IMR-90 (cell line): ENCODE measurements at regions not wholly inside any gene's neighbourhood (a gene's known extent, or its start where the extent isn't known, plus 50 kb on each side); places are given as distances from the start of the nearest gene placed in this dataset.

Source experiments
- ATAC-seq: fragments of 200-7000 bp; cut with Tn5 transposase; 2 replicates; pipeline ENCODE4 v1.9.1; 2020; ENCODE audit warnings: low read depth, mild to moderate bottlenecking, moderate library complexity
- BruUV-seq: library from RNA; stranded (reverse); fragments of 400-500 nt; replicated peaks from 2 replicates; lab custom pipeline; 2021; lab: Mats Ljungman, UMichigan
- CTCF ChIA-PET: fragments of 300-600 bp; formaldehyde crosslinking; extraction: SDS; loops from one replicate; lab custom pipeline; 2021; ENCODE audit warnings: antibody characterized with exemption; lab: Yijun Ruan, JAX
- POLR2A ChIA-PET: fragments of 300-600 bp; sonication (Branson Sonifier 250); formaldehyde crosslinking; loops from one replicate; lab custom pipeline; 2022; ENCODE audit warnings: antibody characterized with exemption; ENCODE audit not compliant: unreplicated experiment; lab: Charles Lee
- DNase-seq: peaks from one replicate; pipeline ENCODE4 v3.0.0; 2013
- H2AFZ ChIP-seq: replicated peaks from 2 replicates; pipeline ENCODE3; 2013; ENCODE audit warnings: low read length, mild to moderate bottlenecking; ENCODE audit not compliant: poor library complexity
- H2AK5ac ChIP-seq: 2 replicates; pipeline ENCODE4 v1.6.1; 2013; ENCODE audit warnings: low read depth, low read length, inconsistent platforms
- H2AK9ac ChIP-seq: replicated peaks from 2 replicates; pipeline ENCODE3; 2013; ENCODE audit warnings: mild to moderate bottlenecking, low read depth, low read length, moderate library complexity; ENCODE audit not compliant: poor library complexity
- H2BK120ac ChIP-seq: 2 replicates; pipeline ENCODE4 v1.6.1; 2013; ENCODE audit warnings: low read depth, low read length, inconsistent platforms
- H2BK15ac ChIP-seq: 3 replicates; pipeline ENCODE4 v1.6.1; 2013; ENCODE audit warnings: low read depth, low read length, inconsistent platforms
- H2BK20ac ChIP-seq: 2 replicates; pipeline ENCODE4 v1.6.1; 2013; ENCODE audit warnings: low read depth, mild to moderate bottlenecking, inconsistent platforms, low read length, moderate library complexity
- H2BK5ac ChIP-seq: 2 replicates; pipeline ENCODE4 v1.6.1; 2013; ENCODE audit warnings: mild to moderate bottlenecking, low read depth, low read length, inconsistent platforms; ENCODE audit not compliant: poor library complexity, severe bottlenecking
- H3K14ac ChIP-seq: replicated peaks from 2 replicates; pipeline ENCODE4 v1.6.1; 2013; ENCODE audit warnings: low read depth, low read length, inconsistent platforms
- H3K18ac ChIP-seq: 2 replicates; pipeline ENCODE4 v1.6.1; 2013; ENCODE audit warnings: low read depth, low read length, control low read depth
- H3K23ac ChIP-seq: 2 replicates; pipeline ENCODE4 v1.6.1; 2013; ENCODE audit warnings: low read depth, low read length, inconsistent platforms
- H3K27ac ChIP-seq: 2 replicates; pipeline ENCODE4 v1.5.1; 2013; ENCODE audit warnings: mild to moderate bottlenecking, control low read depth, low read length; ENCODE audit not compliant: insufficient read depth
- H3K27me3 ChIP-seq: 2 replicates; pipeline ENCODE4 v1.6.1; 2013; ENCODE audit warnings: low read length; ENCODE audit not compliant: control insufficient read depth, insufficient read depth
- H3K36me3 ChIP-seq: 2 replicates; pipeline ENCODE4 v1.6.1; 2013; ENCODE audit warnings: low read length, mixed read lengths; ENCODE audit not compliant: control insufficient read depth, insufficient read depth
- H3K4ac ChIP-seq: 2 replicates; pipeline ENCODE4 v1.6.1; 2013; ENCODE audit warnings: low read depth, low read length, inconsistent platforms
- H3K4me1 ChIP-seq: 2 replicates; pipeline ENCODE4 v1.6.1; 2013; ENCODE audit warnings: low read length, mixed read lengths; ENCODE audit not compliant: control insufficient read depth, insufficient read depth
- H3K4me2 ChIP-seq: 2 replicates; pipeline ENCODE4 v1.6.1; 2013; ENCODE audit warnings: low read depth, mild to moderate bottlenecking, control low read depth, low read length, moderate library complexity
- H3K4me3 ChIP-seq: 2 replicates; pipeline ENCODE4 v1.5.1; 2013; ENCODE audit warnings: low read depth, mild to moderate bottlenecking, control low read depth, low read length, moderate library complexity; ENCODE audit not compliant: insufficient read depth
- H3K56ac ChIP-seq: 2 replicates; pipeline ENCODE4 v1.6.1; 2013; ENCODE audit warnings: low read length, inconsistent platforms; ENCODE audit not compliant: insufficient read depth; ENCODE audit errors: extremely low read depth
- H3K79me1 ChIP-seq, 2 experiments: 2 replicates each; pipeline ENCODE4 v1.6.1; 2013; ENCODE audit warnings: low read length in 2 of 2, inconsistent platforms in 1 of 2, low read depth in 1 of 2
- H3K9ac ChIP-seq: 2 replicates; pipeline ENCODE4 v1.6.1; 2013; ENCODE audit warnings: low read depth, low read length, control low read depth
- H3K9me1 ChIP-seq: 2 replicates; pipeline ENCODE4 v1.6.1; 2013; ENCODE audit warnings: low read length, inconsistent platforms; ENCODE audit not compliant: insufficient read depth
- H3K9me3 ChIP-seq: 2 replicates; pipeline ENCODE4 v1.6.1; 2013; ENCODE audit warnings: low read length; ENCODE audit not compliant: control insufficient read depth, insufficient read depth
- H4K20me1 ChIP-seq: 2 replicates; pipeline ENCODE4 v1.6.1; 2013; ENCODE audit warnings: low read length, inconsistent platforms; ENCODE audit not compliant: insufficient read depth
- H4K5ac ChIP-seq: 2 replicates; pipeline ENCODE4 v1.6.1; 2013; ENCODE audit warnings: mild to moderate bottlenecking, low read depth, low read length, control low read depth
- H4K8ac ChIP-seq, 2 experiments: 2 replicates each; pipeline ENCODE4 v1.6.1; 2013; ENCODE audit warnings: low read depth in 2 of 2, low read length in 2 of 2, control low read depth in 1 of 2, inconsistent platforms in 1 of 2
- H4K91ac ChIP-seq: 2 replicates; pipeline ENCODE4 v1.6.1; 2013; ENCODE audit warnings: low read depth, low read length, inconsistent platforms; ENCODE audit not compliant: insufficient read depth
- BHLHE40 ChIP-seq: fragments of 150-350 bp; IDR thresholded peaks from 2 replicates; pipeline ENCODE4 v1.6.1; 2016; ENCODE audit warnings: mild to moderate bottlenecking, low read depth, low read length
- CEBPB ChIP-seq: IDR thresholded peaks from 2 replicates; pipeline ENCODE4 v1.6.1; 2012; ENCODE audit warnings: low read depth, low read length, improper control_type of control experiment
- CHD1 ChIP-seq: IDR thresholded peaks from 2 replicates; pipeline ENCODE4 v1.6.1; 2012; ENCODE audit warnings: low read depth, low read length, improper control_type of control experiment
- CTCF ChIP-seq: conservative IDR thresholded peaks from 2 replicates; pipeline ENCODE4 v1.5.1; 2012; ENCODE audit warnings: mild to moderate bottlenecking, low read depth, low read length, improper control_type of control experiment
- ELK1 ChIP-seq: fragments of 150-350 bp; IDR thresholded peaks from 2 replicates; pipeline ENCODE4 v1.6.1; 2016; ENCODE audit warnings: low read depth, mild to moderate bottlenecking, low read length, moderate library complexity, borderline replicate concordance
- FOS ChIP-seq: fragments of 150-350 bp; IDR thresholded peaks from 2 replicates; pipeline ENCODE4 v1.6.1; 2016; ENCODE audit warnings: low read depth, low read length
- MAFK ChIP-seq: IDR thresholded peaks from 2 replicates; pipeline ENCODE4 v1.6.1; 2012; ENCODE audit warnings: low read depth, low read length, improper control_type of control experiment
- MAZ ChIP-seq: IDR thresholded peaks from 2 replicates; pipeline ENCODE4 v1.6.1; 2012; ENCODE audit warnings: low read depth, mild to moderate bottlenecking, low read length, improper control_type of control experiment, moderate library complexity, borderline replicate concordance
- MXI1 ChIP-seq: IDR thresholded peaks from 2 replicates; pipeline ENCODE4 v1.6.1; 2012; ENCODE audit warnings: low read depth, mild to moderate bottlenecking, low read length, moderate library complexity, borderline replicate concordance
- NFE2L2 ChIP-seq: fragments of 150-350 bp; IDR thresholded peaks from 2 replicates; pipeline ENCODE4 v1.6.1; 2016; ENCODE audit warnings: low read depth, mild to moderate bottlenecking, low read length
- POLR2A ChIP-seq: IDR thresholded peaks from 2 replicates; pipeline ENCODE4 v1.6.1; 2012; ENCODE audit warnings: mild to moderate bottlenecking, low read depth, low read length
- RAD21 ChIP-seq: IDR thresholded peaks from 2 replicates; pipeline ENCODE4 v1.6.1; 2012; ENCODE audit warnings: low read length, improper control_type of control experiment
- RCOR1 ChIP-seq: IDR thresholded peaks from 2 replicates; pipeline ENCODE4 v1.6.1; 2012; ENCODE audit warnings: mild to moderate bottlenecking, low read length, improper control_type of control experiment; ENCODE audit not compliant: insufficient replicate concordance
- RFX5 ChIP-seq: IDR thresholded peaks from 2 replicates; pipeline ENCODE4 v1.8.0; 2012; ENCODE audit warnings: low read depth, mild to moderate bottlenecking, low read length, moderate library complexity
- SMC3 ChIP-seq: fragments of 150-350 bp; IDR thresholded peaks from 2 replicates; pipeline ENCODE4 v1.6.1; 2016; ENCODE audit warnings: low read depth, mild to moderate bottlenecking, antibody characterized with exemption, low read length, moderate library complexity
- USF2 ChIP-seq: fragments of 150-350 bp; IDR thresholded peaks from 2 replicates; pipeline ENCODE4 v1.6.1; 2017; ENCODE audit warnings: mild to moderate bottlenecking, antibody characterized with exemption, low read length, low read depth
- WGBS, 2 experiments: methylation state at CpG; one replicate each; pipeline versions ENCODE4 v1.1.5 to v1.1.7; 2013; ENCODE audit warnings: missing lambda C conversion rate in 2 of 2; ENCODE audit not compliant: insufficient read length in 1 of 2; ENCODE audit errors: extremely low coverage in 2 of 2; 5-methylcytosine and 5-hydroxymethylcytosine counted together
- dilution Hi-C: fragments of 300-500 bp; cut with HindIII; formaldehyde crosslinking; loops from one replicate; pipeline ENCODE4 v1.14.3; 2018; ENCODE audit warnings: low sequenced_read_pairs; ENCODE audit not compliant: unreplicated experiment
- in situ Hi-C: fragments of 300-500 bp; cut with MboI; formaldehyde crosslinking; loops from 3 replicates; pipeline ENCODE4 v1.14.3; 2019; ENCODE audit warnings: low sequenced_read_pairs, inconsistent platforms, mixed read lengths
- intact Hi-C: fragments of 100-400 bp; cut with micrococcal nuclease; formaldehyde crosslinking; loops from 2 replicates; pipeline ENCODE4 v1.10.0; 2022

GRCh38 chr4:103887191-103887590, 167.4 kb upstream of the TACR3 start:
- Histone ChIP-seq H3K4me2 (no peak overlapping the region), H2BK20ac (no peak overlapping the region), H3K79me1 (no peaks in the 10 kb centered on the region), H3K23ac (no peak overlapping the region), H3K56ac (no peak overlapping the region), H4K5ac (no peak overlapping the region), H3K4me3 (no peak overlapping the region), H2BK120ac (no peak overlapping the region), H3K36me3 (no peaks in the 10 kb centered on the region), H3K9me3 (no peaks in the 10 kb centered on the region; the same call in 1 of the 2 replicates), H3K27ac (no peak overlapping the region), H4K91ac (no peak overlapping the region), H3K4ac (no peak overlapping the region), H4K20me1 (no peaks in the 10 kb centered on the region), H3K4me1 (no peaks in the 10 kb centered on the region), H3K18ac (no peak overlapping the region), H2BK5ac (no peak overlapping the region), H2AK5ac (no peak overlapping the region), H4K8ac (no peak overlapping the region), H2BK15ac (no peak overlapping the region), H3K9ac (no peak overlapping the region), H3K14ac (no peak overlapping the region), H2AK9ac (no peak overlapping the region), H3K9me1 (no peaks in the 10 kb centered on the region), H2AFZ (no peak overlapping the region), H3K27me3 (no peaks in the 10 kb centered on the region)
- in situ Hi-C loops, result no loop called here
- intact Hi-C loops, result no loop called here
- dilution Hi-C loops, result no loop called here
- no CpG with 5 or more reads among the region's 1 CpG for whole genome bisulfite sequencing, 2 experiments
- ChIA-PET POLR2A (no interaction called here), CTCF (no interaction called here)
- TF ChIP-seq BHLHE40, result no peak
- TF ChIP-seq SMC3, result no peak
- no peak for TF ChIP-seq MAFK
- TF ChIP-seq NFE2L2, result no peak
- TF ChIP-seq RFX5, result no peak
- TF ChIP-seq CEBPB, result no peak
- TF ChIP-seq FOS, result no peak
- no peak for TF ChIP-seq CTCF
- no peak for TF ChIP-seq POLR2A
- TF ChIP-seq RAD21, result no peak
- no peak for TF ChIP-seq MAZ
- no peak for TF ChIP-seq CHD1
- TF ChIP-seq ELK1, result no peak
- no peak for TF ChIP-seq RCOR1
- no peak for TF ChIP-seq MXI1
- no peak for TF ChIP-seq USF2
- ATAC-seq (no peak), DNase-seq (no peak)
- BruUV-seq, result no TSS peak
